Activated CD4-positive, alpha-beta T cell treated with anti-CD3 and anti-CD28 coated beads, Interleukin-2, amount 50 U/mL, for 24 hours (primary cell): ENCODE measurements at regions not wholly inside any gene's neighbourhood (a gene's known extent, or its start where the extent isn't known, plus 50 kb on each side); places are given as distances from the start of the nearest gene placed in this dataset.
"Not testable (repeated sequence)": the region's sequence is repeated elsewhere in the genome, so short reads cannot be mapped to it uniquely, and the experiment has no call there.

Experiments
- DNase-seq, 2 donors: peaks; one replicate each; pipeline ENCODE4 v3.0.0-alpha.2; 2020; ENCODE audit warnings: low read depth in 1 of 2, low spot score in 1 of 2

DNA sequence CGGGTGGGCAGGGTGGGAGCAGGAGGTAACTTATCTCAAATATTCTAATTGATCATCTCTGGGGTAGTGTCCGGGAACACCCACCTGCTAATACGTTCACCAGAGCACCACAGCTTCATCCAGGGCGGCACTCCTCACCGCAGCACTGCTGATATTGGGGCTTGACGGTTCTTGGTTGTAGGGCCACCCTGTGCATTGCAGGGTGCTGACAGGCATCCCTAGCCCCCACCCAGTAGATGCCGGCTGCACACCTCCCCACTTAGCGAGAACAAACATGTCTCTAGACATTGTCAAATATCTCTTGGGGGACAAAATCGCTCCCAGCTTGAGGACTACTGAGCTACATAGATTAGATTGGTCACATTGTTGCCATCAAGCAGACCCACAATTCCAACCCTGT is 73.9 kb upstream of the WASF3 start:
- DNase-seq, result no peak

DNA sequence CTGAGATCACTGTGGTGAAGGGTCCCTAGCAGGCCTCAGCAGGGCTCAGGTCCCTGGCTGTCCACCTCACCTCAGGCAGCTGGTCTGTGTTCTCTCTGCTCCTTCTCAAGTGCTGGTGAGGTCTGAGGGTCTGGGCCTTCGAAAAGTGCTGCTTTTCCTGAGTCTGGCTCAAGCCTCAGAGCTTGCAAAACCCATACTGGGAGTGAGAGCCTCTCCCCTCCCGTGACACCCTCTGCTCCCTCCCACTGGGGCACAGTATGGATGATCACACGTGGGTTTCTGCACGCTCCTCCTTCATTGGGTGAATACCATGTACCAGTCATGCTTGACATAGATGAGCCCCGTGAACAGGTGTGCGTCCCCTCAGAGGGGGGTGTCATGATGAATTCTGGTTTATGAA is 73.3 kb upstream of the WASF3 start:
- DNase-seq, result no peak

DNA sequence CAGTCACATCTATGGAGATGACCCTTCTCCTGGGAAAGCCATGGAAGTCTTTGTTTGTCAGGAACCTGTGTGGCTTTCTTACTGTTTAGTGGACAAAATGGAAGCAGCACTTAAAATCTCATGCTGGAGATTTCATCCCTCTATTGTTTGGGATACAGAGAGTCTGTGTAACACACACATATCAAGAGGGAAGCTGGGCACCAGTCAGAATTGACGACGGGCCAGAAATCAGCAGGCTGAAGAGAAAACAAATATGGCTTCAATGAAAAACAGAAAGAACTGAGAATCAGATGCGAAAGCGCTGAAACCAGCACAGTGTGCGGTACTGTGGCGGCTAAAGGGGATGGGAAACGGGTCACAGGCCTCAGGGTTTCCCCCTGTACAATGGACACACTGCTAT is 72.2 kb upstream of the WASF3 start:
- no peak for DNase-seq

DNA sequence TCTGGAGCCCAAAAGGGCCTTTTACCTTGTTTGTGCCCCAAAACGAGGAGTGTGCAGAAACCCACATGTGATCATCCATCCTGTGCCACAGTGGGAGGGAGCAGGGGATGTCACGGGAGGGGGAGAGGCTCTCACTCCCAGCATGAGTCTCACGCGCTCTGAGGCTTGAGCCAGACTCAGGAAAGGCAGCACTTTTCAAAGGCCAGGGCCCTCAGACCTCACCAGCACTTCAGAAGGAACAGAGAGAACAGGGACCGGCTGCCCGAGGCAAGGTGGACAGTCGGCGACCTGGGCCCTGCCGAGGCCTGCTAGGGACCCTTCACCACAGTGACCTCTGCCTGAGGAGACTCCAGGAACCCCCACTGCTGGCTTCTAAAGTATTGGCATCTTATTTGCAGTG is 71.7 kb upstream of the WASF3 start:
- DNase-seq, result no peak

DNA sequence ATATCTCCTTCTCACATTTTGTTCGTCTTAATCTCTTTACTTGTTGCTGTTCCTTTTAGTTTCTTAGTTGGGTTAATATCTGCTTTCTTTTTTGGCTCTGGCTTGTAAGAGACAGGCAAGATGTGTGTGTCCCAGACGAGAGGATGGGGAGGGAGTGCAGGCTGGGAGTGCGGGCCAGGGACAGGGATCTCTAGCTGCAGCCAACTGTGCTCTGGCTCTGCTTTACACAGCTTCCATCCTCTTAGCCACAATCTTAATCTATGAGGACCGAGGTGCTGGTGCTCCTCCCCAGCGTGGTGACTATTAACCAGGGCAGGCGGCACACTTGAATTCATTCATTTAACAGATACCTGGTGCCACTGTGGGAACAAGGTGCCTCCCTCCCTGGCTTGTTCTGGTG is 70.9 kb upstream of the WASF3 start:
- DNase-seq, result no peak

DNA sequence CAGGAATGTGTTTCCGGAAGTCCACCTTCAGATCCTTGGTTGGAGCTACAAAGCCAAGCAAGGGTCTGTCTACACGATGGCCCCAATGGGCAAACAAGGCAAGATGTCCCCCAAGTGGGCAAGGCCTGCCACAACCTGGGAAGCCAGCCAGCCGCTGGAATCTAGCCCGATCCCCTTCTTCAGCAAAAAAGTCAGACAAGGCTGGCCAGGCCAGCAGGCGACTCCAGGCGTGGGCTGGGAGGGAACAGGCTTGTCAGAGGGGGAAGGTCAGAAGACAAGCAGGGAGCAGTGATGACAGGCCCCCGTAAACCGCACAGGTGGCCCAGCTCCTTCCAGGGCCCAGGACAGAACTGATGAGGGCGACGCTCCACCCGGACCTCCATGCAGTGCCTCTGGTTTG is 69.7 kb upstream of the WASF3 start:
- no peak for DNase-seq

DNA sequence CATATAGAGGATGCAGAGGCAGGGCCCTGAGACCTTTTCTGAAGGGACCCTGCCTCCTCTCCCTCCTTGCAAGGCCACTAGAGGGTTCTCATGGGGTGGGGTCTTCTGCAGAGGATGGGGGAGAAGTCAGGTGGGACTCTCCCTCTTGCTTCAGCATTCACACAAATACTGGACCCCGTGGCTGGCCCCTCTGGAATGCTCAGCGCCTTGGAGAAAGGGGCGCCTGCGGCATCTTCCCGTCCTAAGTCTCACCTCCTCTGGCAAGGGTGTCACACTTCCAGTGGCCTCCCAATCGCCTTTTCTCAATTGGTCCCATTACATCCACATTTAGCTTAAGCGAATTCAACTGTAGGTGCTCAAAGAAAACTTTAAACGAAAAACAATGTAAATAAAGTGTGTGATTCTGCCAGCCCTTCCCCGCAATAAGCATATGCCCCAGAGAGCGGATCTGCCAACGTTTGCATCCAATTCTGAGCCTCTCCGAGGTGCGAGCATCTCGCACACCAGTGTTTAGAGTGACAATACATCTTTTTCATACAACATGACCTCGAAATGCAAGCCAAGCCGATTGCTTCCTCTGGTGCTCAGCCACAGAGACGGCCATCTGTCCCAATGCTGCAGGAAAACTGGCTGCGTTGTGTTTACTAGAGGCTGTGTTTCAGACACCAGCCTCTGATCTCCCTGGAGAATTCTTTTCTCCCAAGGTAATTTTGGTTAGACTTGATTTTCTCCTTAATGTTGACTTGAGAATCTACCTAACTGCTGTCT is 69.1 kb upstream of the WASF3 start:
- no peak for DNase-seq

DNA sequence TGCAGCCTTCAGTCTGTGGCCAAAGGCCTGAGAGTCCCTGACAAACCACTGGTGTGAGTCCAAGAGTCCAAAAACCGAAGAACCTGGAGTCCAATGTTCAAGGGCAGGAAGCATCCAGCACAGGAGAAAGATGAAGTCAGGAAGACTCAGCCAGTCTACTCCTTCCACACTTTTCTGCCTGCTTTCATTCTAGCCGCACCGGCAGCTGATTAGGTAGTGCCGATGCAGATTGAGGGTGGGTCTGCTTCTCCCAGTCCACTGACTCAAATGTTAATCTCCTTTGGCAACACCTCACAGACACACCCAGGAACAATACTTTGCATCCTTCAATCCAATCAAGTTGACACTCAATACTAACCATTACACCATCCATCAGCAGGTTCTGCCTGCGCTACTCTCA is 65.2 kb upstream of the WASF3 start:
- DNase-seq, result not testable (repeated sequence)

DNA sequence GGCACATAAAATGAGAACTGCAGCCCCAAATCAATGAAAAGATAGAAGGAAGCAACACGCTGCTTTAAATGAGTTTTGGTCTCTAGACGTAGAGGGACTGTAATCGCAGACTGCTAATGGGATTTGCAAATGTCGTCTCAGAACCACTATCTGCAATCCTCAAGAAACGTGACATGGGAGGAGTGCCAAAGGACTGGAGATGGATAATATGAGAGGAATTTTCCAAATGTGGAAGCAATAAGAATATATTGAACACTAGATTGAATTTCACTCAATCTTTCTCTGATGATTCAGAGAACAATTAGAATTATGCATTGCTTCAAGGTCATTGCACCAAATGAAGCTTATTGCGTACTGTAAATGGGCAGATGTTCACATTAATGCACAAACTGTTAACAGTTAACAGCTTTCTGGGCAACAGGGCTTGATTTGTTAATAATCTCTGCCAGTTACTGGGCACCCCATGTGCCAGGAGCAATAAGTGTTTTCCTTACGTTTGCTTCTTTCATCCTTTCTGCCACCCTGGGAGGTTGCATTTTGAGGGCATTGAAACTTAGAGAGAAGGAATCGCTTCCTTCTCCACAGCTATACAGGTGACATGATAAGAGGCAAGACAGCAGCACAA is 62.8 kb upstream of the WASF3 start:
- no peak for DNase-seq

DNA sequence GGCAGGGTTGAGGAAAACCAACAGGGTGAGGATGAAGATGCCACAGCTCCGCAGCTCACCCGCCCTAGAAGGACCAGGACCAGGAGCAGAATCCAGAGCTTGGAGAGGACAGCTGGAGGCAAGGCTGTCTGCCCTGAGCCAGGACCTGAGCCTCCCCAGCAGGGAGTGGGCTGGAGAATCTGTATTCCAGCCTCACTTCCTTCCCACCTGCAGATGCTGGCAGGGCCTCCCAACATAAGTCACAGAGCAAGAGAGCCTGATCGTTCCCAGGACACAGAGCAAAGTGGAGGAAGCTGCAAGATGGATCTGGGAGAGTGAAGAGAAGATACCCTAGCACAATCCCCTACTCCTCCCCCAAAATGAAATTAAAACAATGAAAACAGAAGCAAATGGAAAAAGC is 61.7 kb upstream of the WASF3 start:
- no peak for DNase-seq

DNA sequence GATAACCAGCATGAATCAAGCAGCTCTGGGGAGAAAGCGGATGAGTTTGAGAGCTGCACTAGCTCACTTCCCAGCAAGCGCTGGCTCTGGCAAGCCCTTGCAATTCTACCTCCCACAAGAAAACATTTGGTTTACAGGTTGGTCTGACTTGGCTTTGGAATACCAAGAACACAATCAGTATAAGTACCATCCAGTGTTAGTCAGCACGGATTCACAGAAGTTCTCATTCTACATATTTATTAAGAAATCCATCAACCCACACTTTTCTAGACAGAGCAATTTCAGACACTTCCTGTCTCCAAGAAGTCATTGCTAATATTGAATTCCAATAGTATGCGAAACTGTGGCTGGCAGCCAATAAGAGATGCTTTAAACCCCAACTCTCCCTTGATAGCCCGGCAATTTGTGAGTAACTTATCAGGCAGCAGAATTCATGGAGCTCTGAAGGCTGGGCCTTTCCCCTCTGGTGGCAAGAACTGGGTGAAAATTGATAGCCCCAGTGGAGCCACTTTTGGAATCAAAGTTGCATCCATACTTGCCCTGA is 59.4 kb upstream of the WASF3 start:
- DNase-seq, result no peak

DNA sequence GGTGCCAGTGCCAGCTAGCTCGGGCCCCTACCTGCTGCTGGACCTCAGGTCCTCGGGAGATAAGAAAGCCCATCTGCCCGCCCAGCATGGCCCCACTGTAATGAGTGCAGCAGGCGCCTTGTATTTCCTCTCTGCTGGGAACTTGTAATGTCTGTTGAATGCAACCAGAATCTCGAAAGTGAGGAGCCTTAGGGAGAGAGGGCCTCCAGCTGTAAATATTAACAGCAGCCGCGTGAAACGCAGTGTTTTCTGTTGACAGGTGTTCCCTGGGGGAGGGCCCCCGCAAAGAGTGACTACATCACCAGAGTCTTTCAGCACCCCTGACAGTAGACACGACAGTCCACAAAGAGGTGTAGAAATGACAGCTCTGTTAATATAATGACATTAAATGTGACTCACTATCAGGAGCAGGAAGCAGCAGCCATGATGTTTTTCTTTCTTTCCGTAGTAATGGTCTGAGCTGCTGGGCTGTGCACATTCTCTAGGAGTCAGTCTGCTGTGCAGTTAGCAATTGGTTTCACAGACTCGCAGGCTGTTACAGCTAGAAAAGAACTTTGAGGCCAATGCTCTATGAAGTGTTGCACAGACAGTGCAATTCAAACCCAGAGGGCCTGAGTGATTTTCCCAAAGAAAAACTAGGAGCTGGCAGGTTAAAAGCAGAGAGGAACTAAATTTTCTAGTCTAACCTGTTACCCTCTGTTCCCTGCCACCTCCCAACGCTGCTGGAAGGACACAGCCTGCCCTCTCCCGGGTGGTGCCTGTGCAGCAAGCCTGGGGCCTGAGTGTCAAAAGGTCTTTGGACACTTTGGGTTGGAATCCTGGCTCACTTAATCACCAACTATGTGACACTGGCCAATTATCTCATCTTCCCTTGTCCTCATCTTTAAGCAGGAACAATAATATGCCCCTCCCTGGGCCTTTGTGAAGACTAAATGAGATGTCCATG is 58.6 kb upstream of the WASF3 start:
- no peak for DNase-seq

DNA sequence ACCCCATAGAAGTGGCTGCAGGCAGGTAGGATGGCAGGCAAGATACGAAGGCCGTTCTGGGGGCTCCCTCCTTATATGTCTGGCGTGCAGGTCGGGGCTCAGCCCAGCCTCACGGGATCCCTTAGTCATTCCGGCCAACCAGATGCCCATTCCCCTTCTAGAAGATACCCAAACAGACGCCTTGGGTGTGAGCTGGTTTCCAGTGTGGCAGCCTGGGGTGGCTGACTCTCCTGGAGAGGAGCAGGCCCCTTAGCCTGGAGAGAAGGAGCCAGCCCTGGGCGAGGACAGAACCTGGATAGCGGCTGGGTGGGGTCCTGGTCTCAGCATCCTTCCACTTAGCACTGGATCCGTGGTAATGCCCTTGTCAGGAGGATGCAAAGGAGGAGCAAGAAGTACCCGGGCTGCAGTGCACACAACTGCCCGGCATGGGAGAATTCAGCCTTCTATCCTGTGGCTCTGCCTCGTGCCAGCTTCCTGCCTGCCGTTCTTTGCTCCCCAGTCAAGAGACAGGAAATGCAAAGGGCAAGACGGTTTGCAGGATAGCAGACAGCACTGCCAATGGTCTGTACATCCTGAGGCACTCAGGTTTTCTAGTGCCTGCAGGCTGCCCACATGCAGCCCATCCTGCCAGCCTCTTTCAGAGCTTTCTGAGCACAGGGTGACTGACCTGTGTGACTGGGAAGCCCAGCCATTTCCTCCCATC is 56.7 kb upstream of the WASF3 start:
- no peak for DNase-seq

DNA sequence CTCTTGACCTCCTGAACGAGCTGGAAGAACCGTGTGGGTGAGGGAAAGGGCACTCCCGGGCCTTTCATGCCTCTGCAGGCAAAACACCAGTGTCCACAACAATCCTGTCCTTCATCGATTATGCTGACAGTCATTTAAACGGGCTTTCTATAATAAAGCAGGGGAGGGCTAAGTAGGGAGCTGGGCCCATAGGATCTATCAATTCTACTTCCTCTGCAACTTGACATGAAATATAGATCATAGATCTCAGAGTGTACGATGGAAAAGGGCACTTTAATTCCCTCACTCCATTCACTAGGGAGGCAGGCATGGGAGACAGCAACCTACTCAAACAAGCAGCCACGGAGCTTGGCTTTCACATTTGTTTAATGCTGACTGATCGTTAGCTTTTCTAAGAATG is 55.8 kb upstream of the WASF3 start:
- no peak for DNase-seq

DNA sequence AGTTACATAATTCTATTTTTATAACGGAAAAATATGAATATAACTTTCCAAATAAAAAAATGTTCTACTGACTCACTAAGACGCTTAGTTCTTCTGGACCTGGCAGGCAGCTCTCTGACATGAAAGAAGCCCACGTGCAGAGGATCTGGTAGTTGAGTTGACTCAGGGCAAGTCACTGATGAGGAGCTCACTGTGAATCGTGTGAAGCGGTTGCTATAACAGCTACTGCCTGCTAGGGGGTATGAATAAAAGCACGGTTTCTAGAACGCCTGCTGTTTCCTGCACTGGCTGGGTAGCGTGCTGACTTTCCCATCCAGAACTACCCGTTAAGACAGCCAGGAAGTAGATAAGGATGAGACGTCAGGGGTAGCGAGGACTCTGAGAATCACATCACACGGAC is 54.7 kb upstream of the WASF3 start:
- DNase-seq, result peak; percentile 21 to 53

DNA sequence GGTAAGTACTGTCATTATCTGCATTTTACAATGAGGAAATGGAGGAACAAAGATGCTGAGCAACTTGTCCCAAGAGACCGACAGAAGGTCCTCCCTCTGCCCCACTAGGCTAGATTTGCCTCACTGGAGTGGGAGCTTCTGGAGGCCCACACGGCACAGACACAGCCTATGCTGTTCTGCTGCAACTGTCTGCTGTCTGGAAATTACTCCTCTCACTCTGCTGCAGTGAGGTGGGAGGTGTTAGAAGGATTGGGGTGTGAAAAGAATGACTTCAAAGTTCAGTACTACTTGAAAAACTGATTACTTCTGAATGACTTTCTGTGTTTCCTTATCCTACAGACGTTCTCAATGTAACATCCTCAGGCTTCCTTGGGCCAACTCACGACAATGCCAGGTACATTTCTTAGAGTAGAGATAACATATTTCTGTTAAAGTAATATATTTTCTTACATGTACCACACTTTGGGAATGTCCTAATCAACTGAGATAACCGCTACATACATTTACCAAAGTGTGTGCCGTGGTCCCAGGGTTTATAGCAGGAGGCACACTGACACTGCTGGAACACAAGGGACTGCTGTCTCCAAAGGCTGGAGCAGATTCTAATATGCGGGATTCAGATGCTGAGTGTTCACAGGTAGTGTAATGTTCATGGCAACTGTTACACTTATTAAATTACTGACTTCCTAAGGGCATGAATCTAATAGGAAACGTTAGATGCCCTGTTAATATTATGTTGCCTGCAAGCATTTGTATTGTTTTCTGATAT is 53.5 kb upstream of the WASF3 start:
- no peak for DNase-seq
